HG02588 (cell line): ENCODE measurements at regions not wholly inside any gene's neighbourhood (a gene's known extent, or its start where the extent isn't known, plus 50 kb on each side); places are given as distances from the start of the nearest gene placed in this dataset.

Experiments
- ATAC-seq: cut with Tn5 transposase; IDR thresholded peaks from one replicate; pipeline ENCODE4 v1.9.1; 2021; ENCODE audit warnings: mild to moderate bottlenecking, moderate library complexity; ENCODE audit not compliant: unreplicated experiment

DNA sequence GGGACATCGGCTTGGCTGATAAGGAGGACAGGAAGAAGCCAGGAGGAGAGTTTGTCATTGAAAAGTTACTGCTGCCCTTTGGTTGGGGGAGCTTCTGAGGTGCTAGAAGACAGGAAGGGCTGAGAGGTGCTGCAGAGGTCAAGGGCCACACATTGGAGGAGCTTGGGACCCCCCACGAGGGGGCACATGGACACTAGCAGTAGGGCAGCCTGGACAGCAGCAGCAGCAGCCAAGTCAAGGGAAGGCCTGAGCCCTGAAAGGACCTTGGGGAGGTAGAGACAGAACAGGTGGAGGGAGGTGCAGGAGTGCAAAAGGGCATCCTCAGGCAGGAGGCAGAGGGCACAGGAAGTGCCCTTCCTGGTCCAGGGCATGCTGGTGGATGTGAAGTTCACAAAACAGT lies 439.7 kb upstream of the IGFBP3 start:
- ATAC-seq, result no peak

- no peak for ATAC-seq
Measured at GRCh38 chr7:46360296-46360695, 439.2 kb upstream of the IGFBP3 start.

GRCh38 chr7:46357851-46358250 lies 436.8 kb upstream of the IGFBP3 start:
- ATAC-seq, result no peak

GRCh38 chr7:46357290-46357689 lies 436.2 kb upstream of the IGFBP3 start:
- ATAC-seq, result no peak

DNA sequence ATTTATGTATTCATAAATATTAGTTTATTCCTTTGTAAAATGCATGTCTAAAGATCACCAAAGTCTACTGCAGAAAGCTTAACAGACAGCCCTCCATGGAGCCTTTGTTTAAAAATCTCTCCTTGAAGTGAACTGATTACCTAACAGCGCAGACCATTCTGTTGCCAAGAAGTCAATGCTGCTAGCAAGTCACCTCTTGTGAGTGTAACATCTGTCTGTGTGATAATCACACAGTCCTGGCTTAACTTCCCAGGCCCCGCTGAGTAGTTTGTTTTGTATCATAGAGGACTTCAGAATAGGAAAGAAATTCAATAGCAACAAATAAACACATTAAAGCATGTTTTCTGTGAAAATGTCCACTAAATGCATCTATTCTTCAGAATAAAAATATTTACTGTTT lies 435.3 kb upstream of the IGFBP3 start:
- no peak for ATAC-seq

DNA sequence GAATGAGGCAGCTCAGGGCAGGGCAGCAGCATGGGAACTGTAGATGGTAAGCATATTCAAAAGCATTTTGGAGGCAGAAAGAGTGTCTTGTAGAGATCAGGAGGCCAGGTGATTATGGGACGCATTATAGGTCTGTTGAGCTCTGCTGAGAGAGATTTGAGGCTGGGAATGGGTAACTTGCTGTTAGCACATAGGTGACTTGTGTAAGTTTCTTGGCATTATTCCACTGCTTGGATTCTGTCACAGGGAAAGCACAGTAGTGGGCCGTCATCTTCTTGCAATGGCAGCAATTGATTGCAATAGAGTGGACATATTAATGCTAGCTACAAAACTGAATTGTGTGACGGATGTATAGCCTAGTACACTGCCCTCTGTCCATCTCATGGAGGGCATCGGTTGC lies 434.3 kb upstream of the IGFBP3 start:
- ATAC-seq, result no peak

- ATAC-seq, result no peak
Measured at GRCh38 chr7:46352004-46352954, 431.2 kb upstream of the IGFBP3 start.

DNA sequence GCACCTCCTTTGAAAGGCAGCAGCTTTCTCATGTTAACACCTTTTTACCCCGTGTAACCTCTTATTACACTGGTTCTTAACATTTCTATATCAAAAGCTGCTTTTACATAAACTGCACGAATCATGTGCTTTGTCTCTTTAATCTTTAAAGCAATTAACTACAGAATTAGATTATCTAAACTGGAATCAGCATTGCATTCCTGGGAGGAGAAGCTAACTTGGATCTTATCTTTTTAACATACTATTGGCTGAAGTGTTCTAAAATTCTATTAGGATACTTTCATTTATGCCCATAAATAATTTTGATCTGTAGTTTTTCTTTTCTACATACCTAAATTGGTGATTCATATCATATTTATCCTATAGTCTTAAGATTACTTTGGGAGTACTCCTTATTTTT lies 428.4 kb upstream of the IGFBP3 start:
- ATAC-seq, result no peak

DNA sequence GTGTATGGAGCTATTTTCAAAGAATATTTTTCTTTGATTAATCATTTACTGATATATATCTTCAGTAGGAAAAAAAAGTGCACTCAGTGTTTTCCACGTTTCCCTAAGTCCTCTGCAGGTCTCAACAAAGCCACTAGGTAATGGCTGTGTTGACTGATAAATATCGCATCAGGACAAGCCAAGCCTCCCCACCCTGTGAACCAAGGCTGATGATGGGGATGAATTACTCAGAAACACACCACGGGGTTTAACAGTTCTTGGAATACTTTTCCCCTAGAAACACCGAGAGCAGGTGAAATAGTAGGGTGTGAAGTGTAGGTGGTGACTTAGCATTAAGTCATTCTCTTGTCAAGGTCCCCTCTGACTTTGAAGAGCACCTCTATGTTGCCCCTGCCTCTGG lies 423.5 kb upstream of the IGFBP3 start:
- no peak for ATAC-seq

GRCh38 chr7:46343802-46344201 lies 422.7 kb upstream of the IGFBP3 start:
- no peak for ATAC-seq

DNA sequence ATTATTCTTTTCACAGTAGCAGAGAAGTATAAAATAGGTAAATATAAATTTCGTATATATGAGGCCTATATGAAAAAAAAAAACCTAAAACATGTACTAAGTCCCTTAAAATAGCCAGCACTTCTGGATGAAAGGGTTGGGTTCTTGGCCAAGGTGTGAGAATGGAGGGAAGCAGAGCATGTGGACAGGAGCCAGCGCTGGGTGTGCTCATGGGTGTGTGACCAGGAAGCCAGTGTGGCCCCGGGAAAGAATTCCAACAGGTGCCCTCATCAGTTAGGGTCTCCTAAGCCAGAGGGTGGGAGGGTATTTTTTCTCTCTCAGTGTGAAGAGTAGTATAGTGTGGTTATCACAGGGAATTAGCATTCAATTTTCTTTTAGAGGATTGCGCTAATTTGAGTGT lies 401.9 kb upstream of the IGFBP3 start:
- ATAC-seq, result no peak

DNA sequence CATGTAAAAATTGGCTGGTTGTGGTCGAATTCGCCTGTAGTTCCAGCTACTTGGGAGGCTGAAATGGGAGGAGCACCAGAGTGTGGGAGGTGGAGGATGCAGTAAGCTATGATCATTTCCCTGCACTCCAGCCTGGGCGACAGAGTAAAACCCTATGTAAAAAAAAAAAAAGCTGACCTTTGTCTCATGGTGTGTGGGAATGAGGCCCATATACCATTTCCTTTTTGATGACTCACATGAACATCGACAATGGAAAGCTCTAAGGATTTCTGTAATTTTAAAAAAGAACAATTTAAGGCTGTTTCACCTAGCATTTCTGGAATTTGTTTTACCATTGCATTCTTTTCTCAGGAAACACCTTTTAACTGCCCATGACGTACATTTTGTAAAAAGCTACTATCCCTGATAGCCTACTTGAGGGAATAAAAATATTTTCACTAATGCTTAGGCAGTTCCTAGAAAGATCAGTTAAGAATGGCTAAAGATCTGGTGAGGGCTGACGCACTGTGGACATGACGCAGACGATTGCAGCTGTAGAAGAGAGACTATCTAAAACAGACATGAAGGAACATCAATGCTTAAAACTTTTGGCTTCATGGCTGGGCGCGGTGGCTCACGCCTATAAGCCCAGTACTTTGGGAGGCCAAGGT lies 400.6 kb upstream of the IGFBP3 start:
- no peak for ATAC-seq

- ATAC-seq, result no peak
Measured at GRCh38 chr7:46320956-46321355, 399.9 kb upstream of the IGFBP3 start.

DNA sequence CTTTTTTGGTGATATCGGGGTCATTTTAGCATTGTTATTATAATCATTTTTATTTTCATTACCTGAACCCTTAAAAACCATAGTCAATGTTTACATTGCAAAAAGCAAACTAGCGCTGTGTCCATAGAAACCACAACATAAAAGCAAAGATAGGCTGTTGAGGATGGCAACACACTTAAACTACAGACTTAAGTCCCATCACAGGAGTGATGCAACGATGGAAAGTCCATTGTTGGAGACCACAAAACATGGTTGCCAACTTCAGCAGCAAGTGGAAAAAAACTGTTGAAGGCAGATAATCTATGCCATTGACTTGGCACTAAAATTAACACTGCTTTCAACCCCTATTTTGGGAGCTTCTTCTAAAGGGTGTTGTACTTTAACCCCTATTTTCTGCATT lies 398.8 kb upstream of the IGFBP3 start:
- ATAC-seq, result no peak

- ATAC-seq, result no peak
Measured at GRCh38 chr7:46318276-46318675, 397.2 kb upstream of the IGFBP3 start.

DNA sequence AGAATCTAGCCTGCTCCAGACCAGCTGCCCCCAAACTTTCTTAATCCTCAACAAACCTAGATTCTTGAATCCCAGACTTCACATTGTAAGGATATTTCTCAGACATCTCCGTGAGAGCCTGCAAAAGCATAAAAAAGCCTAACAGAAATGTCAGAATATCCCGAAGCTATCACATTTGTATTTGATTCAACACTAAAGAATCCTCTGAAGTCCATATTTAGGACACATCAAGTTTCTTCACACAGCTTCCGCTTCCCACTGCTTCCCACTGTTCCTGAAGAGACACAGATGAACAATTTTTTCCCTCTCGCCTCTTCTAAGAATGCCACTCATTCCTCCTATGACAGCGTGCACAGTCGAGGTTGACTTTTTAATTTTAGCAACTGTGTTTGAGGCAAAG lies 396.2 kb upstream of the IGFBP3 start:
- ATAC-seq, result no peak

GRCh38 chr7:46315891-46316290 lies 394.8 kb upstream of the IGFBP3 start:
- ATAC-seq, result no peak

DNA sequence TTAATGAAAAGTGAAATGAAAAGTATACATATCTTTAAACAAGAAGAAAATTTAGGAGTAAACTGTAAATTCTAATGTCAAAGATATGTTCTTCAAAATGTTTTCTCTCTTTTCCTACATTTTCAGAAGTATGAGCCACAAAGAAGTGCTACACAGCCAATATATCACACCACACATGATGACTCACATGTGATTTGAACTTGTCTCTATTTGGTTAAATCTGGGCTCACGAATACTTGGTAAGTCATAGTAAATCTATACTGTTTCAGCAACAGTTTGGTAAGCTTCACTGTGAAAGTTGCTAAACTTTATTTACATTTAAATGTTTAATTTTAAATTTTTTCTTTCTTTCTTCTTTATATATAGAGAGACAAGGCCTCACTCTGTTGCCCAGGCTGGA lies 380.6 kb upstream of the IGFBP3 start:
- ATAC-seq, result no peak

- ATAC-seq, result no peak
Measured at GRCh38 chr7:46297515-46297914, 376.4 kb upstream of the IGFBP3 start.

- no peak for ATAC-seq
Measured at GRCh38 chr7:46296526-46296925, 375.5 kb upstream of the IGFBP3 start.

GRCh38 chr7:46294381-46294780 lies 373.3 kb upstream of the IGFBP3 start:
- no peak for ATAC-seq

DNA sequence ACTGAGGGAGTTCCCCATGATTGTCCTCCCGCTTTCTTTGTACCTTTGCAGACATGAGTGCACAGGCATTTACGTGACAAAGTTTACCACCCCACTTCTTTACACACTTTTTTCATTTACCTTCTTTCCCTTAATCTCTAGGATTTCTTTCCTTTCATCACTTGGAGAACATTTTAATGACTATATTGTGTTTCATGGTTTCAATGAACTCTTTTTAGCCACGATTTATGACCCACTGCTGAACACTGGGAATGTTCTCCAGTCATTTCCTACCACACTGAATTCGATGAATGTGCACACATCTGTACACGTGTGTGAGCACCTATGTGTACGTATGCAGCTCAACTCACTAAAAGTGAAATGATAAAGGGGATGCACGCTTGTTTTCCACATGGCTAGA lies 371.7 kb upstream of the IGFBP3 start:
- ATAC-seq, result no peak
